ENCODE measurements at regions not wholly inside any gene's neighbourhood (a gene's known extent, or its start where the extent isn't known, plus 50 kb on each side); places are given as distances from the start of the nearest gene placed in this dataset.

DNA sequence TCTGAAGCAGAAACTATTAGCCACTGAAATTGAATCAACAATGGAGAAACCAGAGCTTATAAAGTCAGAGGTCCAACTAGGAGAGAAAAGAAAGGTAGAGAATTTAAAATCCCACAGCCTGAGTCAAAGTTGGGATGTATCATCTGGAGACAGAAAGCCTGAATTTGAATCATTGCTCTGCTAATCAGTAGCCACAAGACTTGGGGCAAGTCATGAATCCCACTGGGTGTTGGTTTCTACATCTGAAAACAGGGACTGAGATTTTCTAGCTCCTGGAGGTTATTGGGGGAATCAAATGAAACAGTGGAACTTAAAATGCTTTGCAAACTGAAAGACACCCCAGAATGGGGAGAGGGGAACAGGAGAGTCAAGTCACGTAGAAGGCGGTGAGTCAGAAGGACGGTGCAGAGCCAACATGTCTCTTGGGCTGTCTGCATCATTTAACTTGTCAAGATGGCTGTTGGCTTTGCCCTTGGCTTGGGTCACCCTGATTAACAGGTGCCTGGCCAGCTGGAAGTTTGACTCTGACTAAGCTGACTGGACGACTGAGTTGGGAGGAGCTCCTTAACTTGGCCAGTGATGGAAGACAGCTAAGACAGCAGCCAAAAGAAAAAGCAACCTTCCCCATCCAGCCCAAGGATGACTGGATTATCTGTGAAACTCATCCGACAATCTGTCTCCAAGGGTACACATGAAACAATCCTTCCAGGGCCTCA is 60.6 kb upstream of the ADRA1B start:
- DNase-seq (no peak), ATAC-seq (ENCODE audit: insufficient read depth, low FRiP score) (no peak)
- TF ChIP-seq, protein P1, sequence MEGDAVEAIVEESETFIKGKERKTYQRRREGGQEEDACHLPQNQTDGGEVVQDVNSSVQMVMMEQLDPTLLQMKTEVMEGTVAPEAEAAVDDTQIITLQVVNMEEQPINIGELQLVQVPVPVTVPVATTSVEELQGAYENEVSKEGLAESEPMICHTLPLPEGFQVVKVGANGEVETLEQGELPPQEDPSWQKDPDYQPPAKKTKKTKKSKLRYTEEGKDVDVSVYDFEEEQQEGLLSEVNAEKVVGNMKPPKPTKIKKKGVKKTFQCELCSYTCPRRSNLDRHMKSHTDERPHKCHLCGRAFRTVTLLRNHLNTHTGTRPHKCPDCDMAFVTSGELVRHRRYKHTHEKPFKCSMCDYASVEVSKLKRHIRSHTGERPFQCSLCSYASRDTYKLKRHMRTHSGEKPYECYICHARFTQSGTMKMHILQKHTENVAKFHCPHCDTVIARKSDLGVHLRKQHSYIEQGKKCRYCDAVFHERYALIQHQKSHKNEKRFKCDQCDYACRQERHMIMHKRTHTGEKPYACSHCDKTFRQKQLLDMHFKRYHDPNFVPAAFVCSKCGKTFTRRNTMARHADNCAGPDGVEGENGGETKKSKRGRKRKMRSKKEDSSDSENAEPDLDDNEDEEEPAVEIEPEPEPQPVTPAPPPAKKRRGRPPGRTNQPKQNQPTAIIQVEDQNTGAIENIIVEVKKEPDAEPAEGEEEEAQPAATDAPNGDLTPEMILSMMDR (IDR thresholded peaks at IDR 0.05; ENCODE audit: control extremely low read depth, extremely low read depth), result no peak
- Histone ChIP-seq H3K27me3 (ENCODE audit: control insufficient read depth in 3 of 3, insufficient read depth in 3 of 3, low read length in 2 of 3) (no peaks in the 10 kb centered on the region), H3K4me3 (no peak overlapping the region), H3K9me3 (ENCODE audit: control insufficient read depth in 4 of 4, insufficient read depth in 3 of 4, low read length in 3 of 4) (peaks cover 0 to 2% (median 0%) of the 10 kb centered on the region in 4 donors), H3K4me1 (ENCODE audit: control insufficient read depth in 5 of 5, insufficient read depth in 5 of 5, low read length in 5 of 5) (no peaks in the 10 kb centered on the region), H3K9ac (ENCODE audit: insufficient read depth in 1 of 2, low read length in 2 of 2) (no peak overlapping the region), H3K36me3 (ENCODE audit: control insufficient read depth in 4 of 4, insufficient read depth in 4 of 4, low read length in 4 of 4) (no peaks in the 10 kb centered on the region), H3K27ac (ENCODE audit: low read depth in 1 of 2, low read length in 1 of 2) (no peak overlapping the region)
- WGBS, 2 donors, result 85 to 89% methylated on average over 5 of the region's 5 CpGs

DNA sequence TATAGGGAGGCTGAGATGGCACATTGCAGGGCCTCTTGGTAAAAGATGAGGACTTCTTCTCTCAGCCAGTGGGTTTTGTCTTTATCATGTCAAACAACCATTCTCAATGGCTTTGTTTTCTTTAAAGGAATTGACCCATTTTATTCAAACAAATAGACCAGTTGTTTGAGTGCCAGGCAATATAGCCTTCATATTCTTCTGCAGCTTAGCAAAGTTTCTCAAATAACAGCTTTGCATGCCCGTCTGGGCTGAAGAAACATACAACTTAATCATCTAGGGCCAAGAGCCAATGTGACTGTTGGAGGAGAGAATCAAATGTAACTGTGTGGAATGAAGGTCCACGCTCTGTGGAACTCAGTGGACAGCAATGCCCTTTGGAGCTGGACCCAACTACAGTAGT is 57.4 kb upstream of the ADRA1B start:
- ATAC-seq (ENCODE audit: insufficient read depth, low FRiP score), result no peak
- Histone ChIP-seq H3K27me3 (ENCODE audit: control insufficient read depth in 3 of 3, insufficient read depth in 3 of 3, low read length in 2 of 3) (no peaks in the 10 kb centered on the region), H3K36me3 (ENCODE audit: control insufficient read depth in 4 of 4, insufficient read depth in 4 of 4, low read length in 4 of 4) (no peaks in the 10 kb centered on the region), H3K4me3 (no peak overlapping the region), H3K27ac (ENCODE audit: low read depth in 1 of 2, low read length in 1 of 2) (no peak overlapping the region), H3K9me3 (ENCODE audit: control insufficient read depth in 4 of 4, insufficient read depth in 3 of 4, low read length in 3 of 4) (peaks cover 0 to 6% (median 0%) of the 10 kb centered on the region in 4 donors), H3K4me1 (ENCODE audit: control insufficient read depth in 5 of 5, insufficient read depth in 5 of 5, low read length in 5 of 5) (no peaks in the 10 kb centered on the region), H3K9ac (ENCODE audit: insufficient read depth in 1 of 2, low read length in 2 of 2) (no peak overlapping the region)
- 74 to 88% methylated on average over 2 of the region's 2 CpGs for WGBS, 2 donors
- TF ChIP-seq, protein P1 (IDR thresholded peaks at IDR 0.05; ENCODE audit: control extremely low read depth, extremely low read depth), result no peak
- DNase-seq, result no peak

DNA sequence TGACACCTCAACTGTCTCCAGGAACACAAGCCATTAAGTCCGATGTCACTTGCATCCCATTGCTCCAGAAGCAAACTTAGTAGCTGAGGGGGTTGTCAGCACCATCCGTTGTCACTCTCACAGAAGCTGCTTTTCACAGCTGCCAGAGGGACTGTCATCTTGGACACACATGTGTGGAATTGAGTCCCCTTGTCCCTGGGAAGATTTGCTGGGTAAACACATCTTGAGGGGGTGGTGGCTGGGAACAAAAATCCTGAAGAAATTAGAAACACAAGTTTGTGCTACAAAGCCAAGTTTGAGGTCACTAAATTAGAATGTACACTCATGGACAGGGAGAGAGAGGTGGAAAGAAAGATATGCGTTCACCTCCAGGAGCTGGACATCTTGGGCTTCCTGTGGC is 55.2 kb upstream of the ADRA1B start:
- 55 to 70% methylated on average over 3 of the region's 3 CpGs for WGBS, 2 donors

More for the DNA sequence above, 55.2 kb upstream of the ADRA1B start:
- TF ChIP-seq, protein P1 (IDR thresholded peaks at IDR 0.05; ENCODE audit: control extremely low read depth, extremely low read depth), result no peak
- DNase-seq, result no peak
- Histone ChIP-seq H3K4me1 (ENCODE audit: control insufficient read depth in 5 of 5, insufficient read depth in 5 of 5, low read length in 5 of 5) (peaks cover 0 to 12% (median 0%) of the 10 kb centered on the region in 5 donors), H3K9me3 (ENCODE audit: control insufficient read depth in 4 of 4, insufficient read depth in 3 of 4, low read length in 3 of 4) (peaks cover 0 to 4% (median 0%) of the 10 kb centered on the region in 4 donors), H3K27me3 (ENCODE audit: control insufficient read depth in 3 of 3, insufficient read depth in 3 of 3, low read length in 2 of 3) (no peaks in the 10 kb centered on the region), H3K27ac (ENCODE audit: low read depth in 1 of 2, low read length in 1 of 2) (no peak overlapping the region), H3K36me3 (ENCODE audit: control insufficient read depth in 4 of 4, insufficient read depth in 4 of 4, low read length in 4 of 4) (no peaks in the 10 kb centered on the region), H3K4me3 (no peak overlapping the region), H3K9ac (ENCODE audit: insufficient read depth in 1 of 2, low read length in 2 of 2) (no peak overlapping the region)
- no peak for ATAC-seq (ENCODE audit: insufficient read depth, low FRiP score)
